NCI-H446 treated with DMSO at 0.1 percent for 48 hours (cell line): ENCODE measurements at regions not wholly inside any gene's neighbourhood (a gene's known extent, or its start where the extent isn't known, plus 50 kb on each side); places are given as distances from the start of the nearest gene placed in this dataset.

Experiments used
- DNase-seq: peaks from one replicate; lab custom pipeline; 2025; lab: John Stamatoyannopoulos, UW

- no peak for DNase-seq
Observed at GRCh38 chr3:30355622-30356021, 250.8 kb upstream of the TGFBR2 start.

- peak; percentile 83 for DNase-seq
Observed at GRCh38 chr3:30356866-30357753, 249.3 kb upstream of the TGFBR2 start.

- DNase-seq = no peak
Observed at GRCh38 chr3:30357897-30358296, 248.5 kb upstream of the TGFBR2 start.

- DNase-seq = no peak
Observed at GRCh38 chr3:30358871-30359270, 247.5 kb upstream of the TGFBR2 start.

GRCh38 chr3:30368978-30369377, 237.4 kb upstream of the TGFBR2 start:
- DNase-seq = no peak

- no peak for DNase-seq
Observed at GRCh38 chr3:30370681-30371271, 235.6 kb upstream of the TGFBR2 start.

- no peak for DNase-seq
Observed at GRCh38 chr3:30372837-30373236, 233.6 kb upstream of the TGFBR2 start.

GRCh38 chr3:30384546-30385072, 221.8 kb upstream of the TGFBR2 start:
- no peak for DNase-seq

- no peak for DNase-seq
Observed at GRCh38 chr3:30393079-30393478, 213.3 kb upstream of the TGFBR2 start.

- peak; percentile 1 for DNase-seq
Observed at GRCh38 chr3:30397030-30397429, 209.4 kb upstream of the TGFBR2 start.

- no peak for DNase-seq
Observed at GRCh38 chr3:30399394-30400181, 206.8 kb upstream of the TGFBR2 start.

- no peak for DNase-seq
Observed at GRCh38 chr3:30400926-30401325, 205.5 kb upstream of the TGFBR2 start.

GRCh38 chr3:30401971-30402370, 204.4 kb upstream of the TGFBR2 start:
- DNase-seq = no peak

- no peak for DNase-seq
Observed at GRCh38 chr3:30407651-30408050, 198.8 kb upstream of the TGFBR2 start.

- DNase-seq = no peak
Observed at GRCh38 chr3:30408105-30408557, 198.3 kb upstream of the TGFBR2 start.

GRCh38 chr3:30418443-30418842, 188.0 kb upstream of the TGFBR2 start:
- DNase-seq = no peak

- DNase-seq = no peak
Observed at GRCh38 chr3:30421266-30421665, 185.1 kb upstream of the TGFBR2 start.

- peak; percentile 58 for DNase-seq
Observed at GRCh38 chr3:30426293-30426993, 180.0 kb upstream of the TGFBR2 start.

- DNase-seq = no peak
Observed at GRCh38 chr3:30428251-30428650, 178.2 kb upstream of the TGFBR2 start.

- DNase-seq = no peak
Observed at GRCh38 chr3:30435861-30436331, 170.5 kb upstream of the TGFBR2 start.

GRCh38 chr3:30437171-30437601, 169.2 kb upstream of the TGFBR2 start:
- DNase-seq = peak; percentile 24

GRCh38 chr3:30438126-30438525, 168.3 kb upstream of the TGFBR2 start:
- DNase-seq = no peak
